Activated CD4-positive, alpha-beta memory T cell treated with anti-CD3 and anti-CD28 coated beads for 36 hours (primary cell): ENCODE measurements at regions not wholly inside any gene's neighbourhood (a gene's known extent, or its start where the extent isn't known, plus 50 kb on each side); places are given as distances from the start of the nearest gene placed in this dataset.
A peak's percentile ranks its signal among the peaks of the same experiment; 100 is the strongest.

ENCODE experiments used
- CTCF ChIA-PET: fragments of 350-600 bp; sonication (Branson Sonifier 250); formaldehyde crosslinking; loops from one replicate; lab custom pipeline; 2021; ENCODE audit warnings: antibody characterized with exemption, inconsistent platforms; lab: Charles Lee
- POLR2A ChIA-PET: fragments of 350-600 bp; sonication (Branson Sonifier 250); formaldehyde crosslinking; loops from one replicate; lab custom pipeline; 2021; ENCODE audit warnings: antibody characterized with exemption; lab: Charles Lee
- DNase-seq: peaks from one replicate; pipeline ENCODE4 v3.0.0-alpha.2; 2020
- H3K27ac Mint-ChIP-seq: one replicate; pipeline ENCODE4 v1.8.0; 2021; ENCODE audit warnings: mixed read lengths
- H3K27me3 Mint-ChIP-seq: one replicate; pipeline ENCODE4 v1.8.0; 2021; ENCODE audit warnings: mixed read lengths
- H3K36me3 Mint-ChIP-seq: one replicate; pipeline ENCODE4 v1.8.0; 2021; ENCODE audit warnings: mixed read lengths
- H3K4me1 Mint-ChIP-seq: one replicate; pipeline ENCODE4 v1.8.0; 2021; ENCODE audit warnings: low read depth, mixed read lengths
- H3K4me3 Mint-ChIP-seq: one replicate; pipeline ENCODE4 v1.8.0; 2021; ENCODE audit warnings: mild to moderate bottlenecking, mixed read lengths
- H3K9me3 Mint-ChIP-seq: one replicate; pipeline ENCODE4 v1.8.0; 2021; ENCODE audit warnings: mixed read lengths
- intact Hi-C: fragments of 100-400 bp; cut with micrococcal nuclease; formaldehyde crosslinking; loops from one replicate; pipeline ENCODE4 v1.15.1; 2023

GRCh38 chr15:31476236-31476810, 149.7 kb downstream of the KLF13 start:
- Mint-ChIP-seq H3K4me3 (no peak overlapping the region), H3K36me3 (peaks cover 16% of the 10 kb centered on the region), H3K27me3 (no peaks in the 10 kb centered on the region), H3K4me1 (peaks cover 66% of the 10 kb centered on the region), H3K9me3 (peaks cover 6% of the 10 kb centered on the region), H3K27ac (no peak overlapping the region)
- POLR2A ChIA-PET = interaction anchor here (2.0 to 4.0 kb wide), 2 partner anchors 17 to 40 kb away, joined by 6 to 45 read pairs; no protein-coding TSS in a partner anchor
- no peak for DNase-seq
- CTCF ChIA-PET = interaction anchor here (0.6 to 7.5 kb wide), 3 partner anchors 12 to 261 kb away, joined by 3 to 90 read pairs (median 3); no protein-coding TSS in a partner anchor
- intact Hi-C loops = no loop called here

- POLR2A ChIA-PET = interaction anchor here (2.0 kb wide), 1 partner anchor 18 kb away, joined by 6 read pairs; no protein-coding TSS in a partner anchor
Measured at GRCh38 chr15:31476866-31477265, 150.2 kb downstream of the KLF13 start.

GRCh38 chr15:31477301-31477700, 150.7 kb downstream of the KLF13 start:
- ChIA-PET CTCF (interaction anchor here (7.5 kb wide), 1 partner anchor 11 kb away, joined by 90 read pairs; no protein-coding TSS in a partner anchor), POLR2A (interaction anchor here (2.0 kb wide), 1 partner anchor 18 kb away, joined by 6 read pairs; no protein-coding TSS in a partner anchor)
- peaks cover 16% of the 10 kb centered on the region for H3K36me3 Mint-ChIP-seq
- peaks cover 69% of the 10 kb centered on the region for H3K4me1 Mint-ChIP-seq
- no peak for DNase-seq
- H3K9me3 Mint-ChIP-seq = peaks cover 6% of the 10 kb centered on the region
- no peak overlapping the region for H3K27ac Mint-ChIP-seq
- intact Hi-C loops = no loop called here
- no peaks in the 10 kb centered on the region for H3K27me3 Mint-ChIP-seq
- no peak overlapping the region for H3K4me3 Mint-ChIP-seq

More at GRCh38 chr15:31476866-31477265, 150.2 kb downstream of the KLF13 start:
- Mint-ChIP-seq H3K36me3 (peaks cover 16% of the 10 kb centered on the region), H3K27me3 (no peaks in the 10 kb centered on the region), H3K27ac (no peak overlapping the region), H3K4me1 (peaks cover 68% of the 10 kb centered on the region), H3K9me3 (peaks cover 6% of the 10 kb centered on the region), H3K4me3 (no peak overlapping the region)
- DNase-seq = no peak
- CTCF ChIA-PET = interaction anchor here (7.5 kb wide), 1 partner anchor 12 kb away, joined by 90 read pairs; no protein-coding TSS in a partner anchor
- intact Hi-C loops = no loop called here

DNA sequence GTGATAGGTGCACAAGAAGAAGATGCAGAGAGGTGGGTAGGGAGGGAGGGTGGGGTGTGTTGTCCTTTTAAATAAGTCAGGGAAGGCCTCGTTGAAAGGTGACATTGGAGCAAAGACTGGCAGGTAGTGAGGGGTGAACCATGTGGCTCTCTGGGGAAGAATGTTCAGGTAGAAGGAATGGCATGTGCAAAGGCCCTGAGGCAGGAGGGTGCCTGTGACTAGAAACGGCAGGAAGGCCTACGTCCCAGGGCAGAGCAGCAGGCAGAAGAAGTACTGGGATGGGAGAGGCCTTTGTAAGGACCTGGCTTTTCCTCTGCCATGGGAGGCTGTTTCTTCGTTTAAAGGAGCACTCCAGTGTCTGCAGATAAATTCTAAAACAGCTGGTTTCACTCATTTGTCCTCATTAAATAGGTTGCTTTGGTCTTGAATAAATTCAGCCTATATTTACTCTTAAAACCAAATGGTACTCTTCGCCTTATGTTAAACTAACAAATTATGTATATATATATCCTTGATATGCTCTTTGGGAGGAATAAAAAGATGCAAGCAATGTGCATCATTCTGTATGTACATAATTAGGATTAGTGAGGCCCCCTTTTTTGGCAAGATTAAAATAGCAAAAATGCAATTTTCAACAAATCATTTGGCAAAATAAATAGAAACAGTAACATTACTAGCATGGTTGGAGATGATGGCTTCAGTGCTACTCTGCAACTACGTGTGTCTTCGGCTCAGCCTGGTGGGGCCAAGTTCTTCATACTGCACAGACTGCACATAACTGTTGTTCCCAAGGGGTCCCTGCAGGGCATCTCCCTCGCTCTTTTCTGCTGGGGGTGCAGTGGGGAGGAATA, 151.4 kb downstream of the KLF13 start:
- H3K27me3 Mint-ChIP-seq = peaks cover 2% of the 10 kb centered on the region
- no peak for DNase-seq
- ChIA-PET POLR2A (interaction anchor here (2.0 kb wide), 1 partner anchor 19 kb away, joined by 6 read pairs; no protein-coding TSS in a partner anchor), CTCF (interaction anchor here (7.5 kb wide), 1 partner anchor 11 kb away, joined by 90 read pairs; no protein-coding TSS in a partner anchor)
- H3K9me3 Mint-ChIP-seq = peaks cover 6% of the 10 kb centered on the region
- no peak overlapping the region for H3K27ac Mint-ChIP-seq
- intact Hi-C loops = no loop called here
- H3K4me1 Mint-ChIP-seq = peaks cover 67% of the 10 kb centered on the region
- H3K36me3 Mint-ChIP-seq = peaks cover 23% of the 10 kb centered on the region
- H3K4me3 Mint-ChIP-seq = no peak overlapping the region

- no peak overlapping the region for H3K27ac Mint-ChIP-seq
- H3K27me3 Mint-ChIP-seq = peaks cover 2% of the 10 kb centered on the region
- ChIA-PET POLR2A (no interaction called here), CTCF (no interaction called here)
- no peak overlapping the region for H3K4me3 Mint-ChIP-seq
- peaks cover 23% of the 10 kb centered on the region for H3K36me3 Mint-ChIP-seq
- peaks cover 60% of the 10 kb centered on the region for H3K4me1 Mint-ChIP-seq
- peaks cover 6% of the 10 kb centered on the region for H3K9me3 Mint-ChIP-seq
- no peak for DNase-seq
- intact Hi-C loops = no loop called here
Measured at GRCh38 chr15:31478702-31479221, 152.1 kb downstream of the KLF13 start.

DNA sequence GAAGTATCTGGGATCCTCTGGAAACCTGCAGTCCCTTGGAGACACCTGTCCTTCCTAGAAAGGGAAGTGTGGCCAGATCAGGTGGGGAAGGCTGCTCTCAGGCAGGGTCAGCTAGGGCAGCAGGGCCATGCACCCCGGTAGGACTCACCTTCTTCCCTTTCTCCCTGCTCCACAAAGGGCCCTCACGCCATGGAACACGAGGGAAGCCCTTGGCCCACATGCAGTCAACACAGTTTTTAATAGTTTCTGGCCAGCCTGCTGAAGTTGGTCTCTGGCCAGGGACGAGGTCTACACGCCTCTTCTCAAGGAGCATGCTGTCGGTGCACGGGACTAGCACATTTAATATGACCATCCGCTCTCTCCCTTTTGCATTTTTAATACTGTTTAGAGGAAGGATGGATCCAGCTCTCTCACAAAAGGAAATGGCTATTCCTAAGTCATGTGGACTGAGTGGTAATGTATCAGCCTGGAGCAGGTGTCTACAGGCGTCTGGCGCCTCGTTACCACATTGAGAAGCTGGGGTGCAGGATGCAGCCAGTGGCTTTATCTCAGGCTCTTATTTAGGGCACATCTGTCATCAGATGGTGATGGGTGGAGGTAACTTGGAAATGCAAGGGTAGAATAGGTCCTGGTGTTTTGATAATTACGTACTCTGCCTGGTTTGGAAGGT, 153.9 kb downstream of the KLF13 start:
- ChIA-PET CTCF (interaction anchor here (1.1 to 1.3 kb wide), 2 partner anchors 8 to 48 kb away, joined by 3 to 6 read pairs; no protein-coding TSS in a partner anchor), POLR2A (no interaction called here)
- DNase-seq = no peak
- Mint-ChIP-seq H3K27me3 (peaks cover 5% of the 10 kb centered on the region), H3K36me3 (peaks cover 21% of the 10 kb centered on the region), H3K4me1 (peaks cover 55% of the 10 kb centered on the region), H3K27ac (no peak overlapping the region), H3K9me3 (peaks cover 5% of the 10 kb centered on the region), H3K4me3 (peak overlapping the region; percentile 7)
- intact Hi-C loops = loop anchor here (10.0 kb wide), 3 partner anchors 384 to 576 kb away; partner anchors contain the start of genes FAN1 and MTMR10

DNA sequence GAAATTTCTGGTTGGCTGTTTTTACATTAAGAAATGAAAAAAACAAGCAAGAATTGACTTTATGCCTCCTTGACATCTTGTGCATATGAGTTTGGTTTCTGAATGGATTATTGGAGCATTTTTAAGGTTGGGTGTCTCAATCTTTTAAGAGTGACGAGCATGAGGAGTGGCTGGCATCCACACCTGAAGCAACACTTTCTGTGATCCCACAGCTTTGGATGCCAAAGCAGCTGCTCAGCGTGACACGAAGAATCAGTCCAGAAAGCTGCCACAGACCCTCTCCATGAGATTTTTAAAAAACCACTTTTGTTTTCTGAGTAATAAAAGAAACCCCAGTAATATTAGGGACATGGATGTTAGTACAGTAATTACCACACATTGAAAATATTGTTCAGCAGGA, 154.5 kb downstream of the KLF13 start:
- ChIA-PET CTCF (interaction anchor here (1.4 to 3.5 kb wide), 3 partner anchors 22 to 115 kb away, joined by 6 to 20 read pairs (median 9); no protein-coding TSS in a partner anchor), POLR2A (interaction anchor here (3.2 kb wide), 1 partner anchor 45 kb away, joined by 36 read pairs; no protein-coding TSS in a partner anchor)
- no peak for DNase-seq
- Mint-ChIP-seq H3K4me3 (peak overlapping the region; percentile 30), H3K9me3 (peaks cover 5% of the 10 kb centered on the region), H3K36me3 (peaks cover 21% of the 10 kb centered on the region), H3K4me1 (peaks cover 50% of the 10 kb centered on the region), H3K27ac (no peak overlapping the region), H3K27me3 (peaks cover 5% of the 10 kb centered on the region)
- intact Hi-C loops = loop anchor here (10.0 kb wide), 3 partner anchors 384 to 576 kb away; partner anchors contain the start of genes FAN1 and MTMR10

GRCh38 chr15:31482122-31482922, 155.7 kb downstream of the KLF13 start:
- POLR2A ChIA-PET = interaction anchor here (0.6 to 3.9 kb wide), 9 partner anchors 8 to 245 kb away, joined by 3 to 36 read pairs (median 3); no protein-coding TSS in a partner anchor

DNA sequence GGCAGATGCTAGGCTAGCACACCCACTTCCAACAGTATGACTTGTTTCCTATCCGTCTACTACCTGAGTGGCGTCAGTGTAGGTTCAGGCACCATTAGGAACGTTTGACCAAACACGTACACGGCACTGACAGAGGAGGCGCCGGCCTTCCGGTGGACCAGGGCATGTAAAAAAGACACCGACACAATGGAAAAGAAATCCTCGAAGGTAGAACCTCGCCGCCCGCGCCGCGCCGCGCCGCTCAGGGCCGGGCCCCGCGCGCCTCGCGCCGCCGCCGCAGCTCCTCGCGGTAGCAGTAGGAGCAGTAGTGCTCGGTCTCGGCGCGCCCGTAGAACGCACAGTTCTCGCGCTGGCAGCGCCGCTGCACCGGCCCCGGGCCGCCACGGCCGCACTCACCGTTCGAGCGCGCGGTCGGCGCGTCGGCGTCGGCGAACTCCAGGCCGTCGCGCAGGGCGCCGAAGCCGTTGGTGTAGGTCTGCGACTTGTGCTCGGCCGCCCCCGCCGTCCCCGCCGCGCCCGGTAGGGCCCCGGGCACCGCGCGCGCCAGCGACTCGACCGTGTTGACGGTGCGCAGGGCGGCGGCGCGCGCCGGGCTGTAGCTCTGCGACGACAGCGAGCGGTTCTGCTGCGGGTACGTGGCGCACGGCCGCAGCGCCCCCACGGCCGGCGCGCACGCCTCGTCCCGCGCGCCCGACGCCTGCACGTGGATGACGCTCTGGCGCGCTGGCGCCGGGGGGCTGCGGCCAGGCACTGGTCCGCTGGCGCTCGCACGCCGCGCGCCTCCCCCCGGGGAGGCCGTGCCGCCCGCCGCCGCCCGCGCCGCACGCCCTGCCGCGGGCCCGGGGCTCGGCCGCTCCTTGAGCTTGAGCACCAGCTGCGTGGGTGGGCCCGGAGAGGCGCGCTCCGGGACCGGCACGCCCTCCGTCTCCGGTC, 156.7 kb downstream of the KLF13 start:
- H3K36me3 Mint-ChIP-seq = peaks cover 16% of the 10 kb centered on the region
- H3K9me3 Mint-ChIP-seq = no peaks in the 10 kb centered on the region
- intact Hi-C loops = loop anchor here (1.0 to 10.0 kb wide), 5 partner anchors 9 to 579 kb away; partner anchors contain the start of genes FAN1, KLF13 and MTMR10
- peak; percentile 73 for DNase-seq
- H3K4me1 Mint-ChIP-seq = peaks cover 61% of the 10 kb centered on the region
- peak overlapping the region; percentile 92 for H3K4me3 Mint-ChIP-seq
- peak overlapping the region; percentile 91 for H3K27ac Mint-ChIP-seq
- peaks cover 5% of the 10 kb centered on the region for H3K27me3 Mint-ChIP-seq
- ChIA-PET POLR2A (interaction anchor here (0.6 to 3.9 kb wide), 10 partner anchors 9 to 246 kb away, joined by 3 to 36 read pairs (median 4); partner anchors contain the start of gene KLF13), CTCF (interaction anchor here (0.9 to 3.5 kb wide), 11 partner anchors 9 to 269 kb away, joined by 3 to 20 read pairs (median 4); no protein-coding TSS in a partner anchor)

More at GRCh38 chr15:31482122-31482922, 155.7 kb downstream of the KLF13 start:
- Mint-ChIP-seq H3K9me3 (peaks cover 5% of the 10 kb centered on the region), H3K27me3 (peaks cover 5% of the 10 kb centered on the region), H3K36me3 (peaks cover 21% of the 10 kb centered on the region), H3K4me1 (peaks cover 53% of the 10 kb centered on the region), H3K27ac (peak overlapping the region; percentile 91), H3K4me3 (peak overlapping the region; percentile 92)
- intact Hi-C loops = loop anchor here (10.0 kb wide), 3 partner anchors 382 to 578 kb away; partner anchors contain the start of genes FAN1 and MTMR10
- DNase-seq = no peak
- CTCF ChIA-PET = interaction anchor here (0.9 to 3.5 kb wide), 10 partner anchors 8 to 268 kb away, joined by 3 to 20 read pairs (median 7); no protein-coding TSS in a partner anchor
